GM23248 (cell line): ENCODE measurements at regions not wholly inside any gene's neighbourhood (a gene's known extent, or its start where the extent isn't known, plus 50 kb on each side); places are given as distances from the start of the nearest gene placed in this dataset.

ENCODE experiments used
- EZH2 ChIP-seq: fragments of 200-600 bp; sonication (generic); IDR thresholded peaks from 2 replicates; pipeline ENCODE4 v1.6.1; 2018; ENCODE audit warnings: antibody characterized with exemption, mild to moderate bottlenecking; ENCODE audit not compliant: insufficient read depth, poor library complexity, severe bottlenecking
- EZH2phosphoT487 ChIP-seq: fragments of 200-600 bp; sonication (generic); IDR thresholded peaks from 2 replicates; pipeline ENCODE4 v1.6.1; 2018; ENCODE audit warnings: antibody characterized with exemption, moderate library complexity, mild to moderate bottlenecking, low read depth; ENCODE audit not compliant: insufficient read depth

- no peak for TF ChIP-seq EZH2
- no peak for TF ChIP-seq EZH2phosphoT487
Observed at GRCh38 chr13:73721571-73721970, 412.6 kb downstream of the KLF12 start.
